Gastrocnemius medialis (tissue), 4 donors: ENCODE measurements at regions not wholly inside any gene's neighbourhood (a gene's known extent, or its start where the extent isn't known, plus 50 kb on each side); places are given as distances from the start of the nearest gene placed in this dataset.

ENCODE experiments used
- CTCF ChIP-seq, 5 experiments: fragments of 450-650 bp in 3 of 5; fragments of 200-600 bp in 2 of 5; sonication (generic) in 2 of 5; IDR thresholded peaks in 4 of 5; conservative IDR thresholded peaks in 1 of 5; 1 replicate in 4 of 5; 2 replicates in 1 of 5; pipeline ENCODE4 v1.5.1; 2016 to 2019; ENCODE audit warnings: antibody characterized with exemption in 5 of 5, mild to moderate bottlenecking in 3 of 5, moderate library complexity in 3 of 5
- POLR2A ChIP-seq, 2 donors: fragments of 450-650 bp; IDR thresholded peaks; one replicate each; pipeline ENCODE4 v1.6.1; 2017; ENCODE audit warnings: antibody characterized with exemption in 2 of 2, mild to moderate bottlenecking in 2 of 2, moderate library complexity in 2 of 2

- no peak for TF ChIP-seq CTCF (IDR thresholded peaks at IDR 0.05 in 4 of 5, conservative IDR thresholded peaks at IDR 0.05 in 1 of 5)
- no peak for TF ChIP-seq POLR2A (IDR thresholded peaks at IDR 0.05)
These were observed 137.7 kb upstream of the ALDH1B1 start for GRCh38 chr9:38254756-38255155.
